ENCODE measurements at regions not wholly inside any gene's neighbourhood (a gene's known extent, or its start where the extent isn't known, plus 50 kb on each side); places are given as distances from the start of the nearest gene placed in this dataset.

DNA sequence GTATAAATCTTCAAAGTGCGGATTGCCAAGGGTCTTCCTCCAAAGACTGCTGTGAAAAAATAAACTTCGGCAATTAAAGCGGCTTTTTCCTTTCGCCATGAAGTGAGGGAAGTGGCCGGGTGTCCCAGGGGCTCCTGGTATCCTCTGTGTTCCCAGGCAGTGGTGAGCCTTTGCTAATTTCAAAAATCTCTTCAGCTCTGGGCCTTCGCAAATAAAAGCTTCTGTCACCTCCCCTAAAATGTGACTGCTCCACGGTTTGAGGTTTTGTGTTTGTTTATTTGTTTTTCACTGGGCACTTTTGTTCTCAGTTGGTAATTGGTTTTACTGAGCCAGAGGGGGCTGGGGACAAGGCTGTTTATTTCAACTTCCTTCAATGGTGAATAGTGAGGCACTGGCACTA, 270.1 kb upstream of the POU3F3 start:
- TF ChIP-seq, protein P1, sequence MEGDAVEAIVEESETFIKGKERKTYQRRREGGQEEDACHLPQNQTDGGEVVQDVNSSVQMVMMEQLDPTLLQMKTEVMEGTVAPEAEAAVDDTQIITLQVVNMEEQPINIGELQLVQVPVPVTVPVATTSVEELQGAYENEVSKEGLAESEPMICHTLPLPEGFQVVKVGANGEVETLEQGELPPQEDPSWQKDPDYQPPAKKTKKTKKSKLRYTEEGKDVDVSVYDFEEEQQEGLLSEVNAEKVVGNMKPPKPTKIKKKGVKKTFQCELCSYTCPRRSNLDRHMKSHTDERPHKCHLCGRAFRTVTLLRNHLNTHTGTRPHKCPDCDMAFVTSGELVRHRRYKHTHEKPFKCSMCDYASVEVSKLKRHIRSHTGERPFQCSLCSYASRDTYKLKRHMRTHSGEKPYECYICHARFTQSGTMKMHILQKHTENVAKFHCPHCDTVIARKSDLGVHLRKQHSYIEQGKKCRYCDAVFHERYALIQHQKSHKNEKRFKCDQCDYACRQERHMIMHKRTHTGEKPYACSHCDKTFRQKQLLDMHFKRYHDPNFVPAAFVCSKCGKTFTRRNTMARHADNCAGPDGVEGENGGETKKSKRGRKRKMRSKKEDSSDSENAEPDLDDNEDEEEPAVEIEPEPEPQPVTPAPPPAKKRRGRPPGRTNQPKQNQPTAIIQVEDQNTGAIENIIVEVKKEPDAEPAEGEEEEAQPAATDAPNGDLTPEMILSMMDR (IDR thresholded peaks at IDR 0.05), result no peak
- TF ChIP-seq POLR2A (IDR thresholded peaks at IDR 0.05), result no peak
- Histone ChIP-seq H3K27me3 (no peaks in the 10 kb centered on the region), H3K36me3 (no peaks in the 10 kb centered on the region), H3K9me3 (no peaks in the 10 kb centered on the region), H3K4me3 (no peak overlapping the region), H3K27ac (no peak overlapping the region), H3K4me1 (no peaks in the 10 kb centered on the region)
- no peak for DNase-seq

DNA sequence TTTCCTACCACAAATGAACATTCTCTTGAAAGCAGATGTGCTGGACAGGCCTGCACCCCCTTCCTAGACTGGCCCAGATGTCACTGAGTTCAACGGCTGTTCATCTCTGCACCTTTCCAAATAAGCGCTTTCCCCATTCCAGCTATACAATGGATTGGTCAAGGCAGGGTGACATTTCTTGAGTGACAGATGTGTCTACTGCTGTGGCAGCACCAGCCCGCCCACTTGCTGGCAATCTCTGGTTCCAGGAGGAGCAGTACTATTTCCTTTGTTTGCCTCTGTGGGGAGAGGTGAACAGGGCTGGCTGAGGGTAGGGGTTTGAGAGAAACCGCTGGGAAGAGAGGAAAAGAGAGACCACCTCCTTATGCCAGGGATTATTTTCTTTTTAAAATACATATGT, 269.5 kb upstream of the POU3F3 start:
- no peak for TF ChIP-seq POLR2A (IDR thresholded peaks at IDR 0.05)
- TF ChIP-seq, protein P1 (IDR thresholded peaks at IDR 0.05), result no peak
- no peak overlapping the region for H3K27ac ChIP-seq
- no peaks in the 10 kb centered on the region for H3K36me3 ChIP-seq
- H3K4me3 ChIP-seq, result no peak overlapping the region
- H3K27me3 ChIP-seq, result no peaks in the 10 kb centered on the region
- no peaks in the 10 kb centered on the region for H3K4me1 ChIP-seq
- H3K9me3 ChIP-seq, result no peaks in the 10 kb centered on the region
- DNase-seq, result no peak

DNA sequence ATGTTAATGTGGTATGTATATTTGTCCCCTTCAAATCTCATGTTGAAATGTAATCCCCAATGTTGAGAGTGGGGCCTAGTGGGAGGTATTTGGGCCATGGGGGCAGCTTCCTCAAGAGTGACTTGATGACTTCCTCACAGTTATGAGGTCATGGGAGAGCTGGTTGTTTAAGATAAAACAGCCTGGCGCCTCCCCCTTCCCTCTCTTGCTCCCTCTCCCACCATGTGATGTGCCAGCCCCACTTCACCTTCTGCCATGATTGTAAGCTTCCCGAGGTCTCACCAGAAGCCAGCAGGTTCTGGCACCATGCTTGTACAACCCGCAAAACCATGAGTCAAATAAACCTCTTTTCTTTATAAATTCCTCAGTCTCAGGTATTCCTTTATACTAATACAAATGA, 258.3 kb upstream of the POU3F3 start:
- no peaks in the 10 kb centered on the region for H3K9me3 ChIP-seq
- TF ChIP-seq, protein P1 (IDR thresholded peaks at IDR 0.05), result no peak
- no peak for TF ChIP-seq POLR2A (IDR thresholded peaks at IDR 0.05)
- DNase-seq, result no peak
- no peaks in the 10 kb centered on the region for H3K4me1 ChIP-seq
- no peaks in the 10 kb centered on the region for H3K27me3 ChIP-seq
- H3K27ac ChIP-seq, result no peak overlapping the region
- no peaks in the 10 kb centered on the region for H3K36me3 ChIP-seq
- H3K4me3 ChIP-seq, result no peak overlapping the region

DNA sequence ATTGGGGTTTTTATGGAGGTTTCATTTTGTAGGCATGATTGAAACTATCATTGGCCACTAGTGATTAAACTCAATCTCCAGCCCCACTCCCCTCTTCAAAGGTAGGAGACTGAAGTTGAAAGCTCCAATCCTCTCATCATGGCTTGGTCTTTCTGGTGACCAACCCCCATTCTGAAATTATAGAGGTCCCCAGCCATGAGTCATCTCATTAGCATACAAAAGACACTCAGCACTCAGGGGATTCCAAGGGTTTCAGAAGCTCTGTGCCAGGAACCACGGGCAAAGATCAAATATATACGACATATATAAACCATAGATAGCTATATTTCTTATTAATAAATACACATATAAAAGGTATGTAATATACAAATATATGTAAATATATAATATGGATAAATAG, 256.0 kb upstream of the POU3F3 start:
- Histone ChIP-seq H3K27ac (no peak overlapping the region), H3K36me3 (no peaks in the 10 kb centered on the region), H3K9me3 (no peaks in the 10 kb centered on the region), H3K4me1 (no peaks in the 10 kb centered on the region), H3K27me3 (no peaks in the 10 kb centered on the region), H3K4me3 (no peak overlapping the region)
- DNase-seq, result no peak
- no peak for TF ChIP-seq POLR2A (IDR thresholded peaks at IDR 0.05)
- TF ChIP-seq, protein P1 (IDR thresholded peaks at IDR 0.05), result no peak

DNA sequence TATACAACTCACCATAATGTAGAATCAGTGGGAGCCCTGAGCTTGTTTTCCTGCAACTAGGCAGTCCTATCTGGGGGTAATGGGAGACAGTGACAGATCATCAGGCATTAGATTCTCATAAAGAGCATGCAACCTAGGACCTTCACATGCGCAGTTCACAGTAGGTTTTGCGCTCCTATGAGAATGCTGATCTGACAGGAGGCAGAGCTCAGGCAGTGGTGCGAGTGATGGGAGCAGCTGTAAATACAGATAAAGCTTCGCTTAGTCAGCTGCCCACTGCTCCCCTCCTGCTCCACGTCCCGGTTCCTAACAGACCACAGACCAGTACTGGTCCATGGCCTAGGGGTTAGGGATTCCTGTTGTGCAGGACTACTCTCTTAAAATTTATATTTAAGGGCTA, 255.3 kb upstream of the POU3F3 start:
- no peak overlapping the region for H3K4me3 ChIP-seq
- no peaks in the 10 kb centered on the region for H3K27me3 ChIP-seq
- TF ChIP-seq, protein P1 (IDR thresholded peaks at IDR 0.05), result no peak
- TF ChIP-seq POLR2A (IDR thresholded peaks at IDR 0.05), result no peak
- H3K27ac ChIP-seq, result no peak overlapping the region
- no peaks in the 10 kb centered on the region for H3K4me1 ChIP-seq
- DNase-seq, result no peak
- no peaks in the 10 kb centered on the region for H3K9me3 ChIP-seq
- H3K36me3 ChIP-seq, result no peaks in the 10 kb centered on the region

DNA sequence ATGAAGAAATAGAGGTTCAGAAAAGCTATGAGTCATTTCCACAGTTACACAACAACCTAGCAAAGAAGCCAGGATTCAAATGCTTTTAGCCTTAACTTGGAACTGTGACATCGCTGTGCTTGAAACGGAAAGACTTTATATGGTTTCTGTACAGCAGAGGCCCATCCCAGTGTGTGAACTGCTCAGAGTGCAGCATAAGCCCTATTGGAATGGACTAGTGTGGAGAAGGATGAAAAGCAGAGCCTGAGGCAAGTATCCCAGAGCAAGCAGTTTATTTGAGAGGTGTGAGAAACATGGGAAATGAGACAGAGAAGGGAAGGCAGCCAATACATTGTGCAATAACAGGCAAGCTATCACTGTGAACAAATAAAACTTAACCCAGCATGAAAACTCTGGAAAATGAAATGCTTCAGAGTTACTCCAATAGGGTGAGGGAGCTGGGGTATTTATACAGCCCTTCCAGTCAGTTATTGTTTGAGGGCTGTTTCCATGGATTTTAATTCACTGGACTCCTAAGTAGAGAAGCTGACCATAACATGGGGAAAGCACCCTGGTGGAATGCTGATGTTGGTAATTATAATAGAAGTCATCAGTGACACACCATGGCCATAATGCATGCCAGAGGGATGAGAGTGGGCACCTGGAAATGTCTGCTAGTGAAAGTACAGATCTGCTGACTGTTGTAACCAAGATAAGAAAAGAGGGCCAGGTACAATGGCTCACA, 254.0 kb upstream of the POU3F3 start:
- H3K4me3 ChIP-seq, result no peak overlapping the region
- DNase-seq, result no peak
- H3K36me3 ChIP-seq, result no peaks in the 10 kb centered on the region
- no peaks in the 10 kb centered on the region for H3K4me1 ChIP-seq
- no peaks in the 10 kb centered on the region for H3K9me3 ChIP-seq
- no peaks in the 10 kb centered on the region for H3K27me3 ChIP-seq
- H3K27ac ChIP-seq, result no peak overlapping the region
- TF ChIP-seq, protein P1 (IDR thresholded peaks at IDR 0.05), result no peak
- TF ChIP-seq POLR2A (IDR thresholded peaks at IDR 0.05), result no peak

All from Peyer's patch (tissue), 4 donors.